ENCODE measurements at regions not wholly inside any gene's neighbourhood (a gene's known extent, or its start where the extent isn't known, plus 50 kb on each side); places are given as distances from the start of the nearest gene placed in this dataset.

DNA sequence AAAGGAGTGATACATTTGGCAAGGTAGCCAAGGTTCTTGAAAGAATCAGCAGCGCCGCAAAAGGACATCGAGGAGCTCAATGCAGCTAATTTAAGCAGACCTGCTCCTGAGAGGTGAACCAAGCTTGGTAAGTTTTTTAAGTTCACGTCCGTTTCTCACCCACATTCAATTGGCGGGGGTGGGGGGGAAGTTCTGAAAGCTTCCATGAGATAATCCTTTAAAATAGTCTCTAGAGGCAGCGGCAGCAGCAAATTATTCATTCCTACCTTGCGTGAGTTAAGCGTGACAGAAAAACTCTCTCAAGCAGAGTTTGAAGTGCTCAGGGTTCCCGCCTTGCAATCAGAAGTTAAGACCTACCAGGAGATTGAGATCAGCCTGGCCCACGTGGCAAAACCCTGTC is 97.3 kb upstream of the NHSL1 start:
- BruUV-seq (replicated peaks), result no TSS peak
- no peaks in the 10 kb centered on the region for H3K9me2 ChIP-seq (ENCODE audit: insufficient read depth)
- H3K27me3 ChIP-seq (ENCODE audit: insufficient read depth, low read length), result no peaks in the 10 kb centered on the region
- no peak overlapping the region for H3K27ac ChIP-seq (ENCODE audit: low read depth, low read length)
- ChIA-PET POLR2A (no interaction called here), CTCF (no interaction called here), RAD21 (ENCODE audit: low non-redundant PET in 1 of 2, low total read pairs in 2 of 2, uncharacterized antibody in 2 of 2, unreplicated experiment in 2 of 2) (no interaction called here)
- TF ChIP-seq POLR2A (IDR thresholded peaks at IDR 0.05; ENCODE audit: borderline replicate concordance, extremely low read depth, insufficient read depth, insufficient read length) (no peak), CEBPB (IDR thresholded peaks at IDR 0.05; ENCODE audit: low read depth) (no peak), CBX3 (IDR thresholded peaks at IDR 0.05; ENCODE audit: low read depth) (no peak), ZFX (IDR thresholded peaks at IDR 0.05) (no peak), TCF7L2 (IDR thresholded peaks at IDR 0.05; ENCODE audit: borderline replicate concordance, extremely low read depth, insufficient read depth, insufficient read length) (no peak)
- TF ChIP-seq, protein P1, sequence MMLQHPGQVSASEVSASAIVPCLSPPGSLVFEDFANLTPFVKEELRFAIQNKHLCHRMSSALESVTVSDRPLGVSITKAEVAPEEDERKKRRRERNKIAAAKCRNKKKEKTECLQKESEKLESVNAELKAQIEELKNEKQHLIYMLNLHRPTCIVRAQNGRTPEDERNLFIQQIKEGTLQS (IDR thresholded peaks at IDR 0.05), result no peak
- no peaks in the 10 kb centered on the region for H4K20me1 ChIP-seq (ENCODE audit: insufficient read depth)
- intact Hi-C loops (cut with micrococcal nuclease), result no loop called here
- H3K4me2 ChIP-seq (ENCODE audit: low read length), result no peak overlapping the region
- no peak overlapping the region for H2AFZ ChIP-seq (ENCODE audit: low read depth, low read length, poor library complexity, severe bottlenecking)
- no peak overlapping the region for H3K4me3 ChIP-seq (replicated peaks in 1 of 2; ENCODE audit: low read depth in 1 of 2, low read length in 2 of 2)
- no peaks in the 10 kb centered on the region for H3K9me3 ChIP-seq (ENCODE audit: control insufficient read depth in 1 of 2, insufficient read depth in 1 of 2, low read depth in 1 of 2, low read length in 2 of 2)
- no peaks in the 10 kb centered on the region for H3K79me2 ChIP-seq (ENCODE audit: insufficient read depth, low read length)
- peaks cover 6 to 22% of the 10 kb centered on the region in 2 experiments; a peak in 3 of 4 replicates for H3K4me1 ChIP-seq (ENCODE audit: control insufficient read depth in 1 of 2, insufficient read depth in 2 of 2, low read length in 2 of 2)
- H3K36me3 ChIP-seq (ENCODE audit: control insufficient read depth in 1 of 2, insufficient read depth in 2 of 2, low read length in 2 of 2), result no peaks in the 10 kb centered on the region
- H3K9ac ChIP-seq (ENCODE audit: low read length), result no peak overlapping the region
- DNase-seq (ENCODE audit: low read depth, low spot score), result no peak
- ATAC-seq, result no peak

DNA sequence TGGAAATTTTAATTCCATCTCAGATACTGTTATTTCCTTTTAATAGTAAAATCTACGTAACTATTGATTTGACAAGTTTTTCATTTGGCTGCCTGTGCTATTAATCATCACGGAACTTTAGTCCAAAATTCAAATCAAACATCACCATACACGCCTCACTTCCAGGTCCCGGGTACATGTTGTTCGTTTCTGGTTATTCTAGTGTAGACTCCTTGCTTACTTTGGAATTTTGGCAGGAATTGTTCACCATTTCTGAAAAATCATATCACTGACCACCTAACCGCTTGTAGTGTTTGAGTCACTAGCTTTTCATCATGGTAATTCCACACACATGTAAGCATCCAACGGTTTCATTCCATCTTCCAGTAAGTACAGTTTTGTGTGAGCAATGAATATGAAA is 98.0 kb upstream of the NHSL1 start:
- no peaks in the 10 kb centered on the region for H3K9me3 ChIP-seq (ENCODE audit: control insufficient read depth in 1 of 2, insufficient read depth in 1 of 2, low read depth in 1 of 2, low read length in 2 of 2)
- no peak overlapping the region for H3K27ac ChIP-seq (ENCODE audit: low read depth, low read length)
- no peak for DNase-seq (ENCODE audit: low read depth, low spot score)
- intact Hi-C loops (cut with micrococcal nuclease), result no loop called here
- H3K9ac ChIP-seq (ENCODE audit: low read length), result no peak overlapping the region
- RAD21 ChIA-PET (ENCODE audit: low non-redundant PET in 1 of 2, low total read pairs in 2 of 2, uncharacterized antibody in 2 of 2, unreplicated experiment in 2 of 2), result no interaction called here
- CTCF ChIA-PET, result no interaction called here
- POLR2A ChIA-PET, result no interaction called here
- no peaks in the 10 kb centered on the region for H3K9me2 ChIP-seq (ENCODE audit: insufficient read depth)
- no peak overlapping the region for H3K4me2 ChIP-seq (ENCODE audit: low read length)
- no peaks in the 10 kb centered on the region for H3K36me3 ChIP-seq (ENCODE audit: control insufficient read depth in 1 of 2, insufficient read depth in 2 of 2, low read length in 2 of 2)
- no peak overlapping the region for H3K4me3 ChIP-seq (replicated peaks in 1 of 2; ENCODE audit: low read depth in 1 of 2, low read length in 2 of 2)
- no TSS peak for BruUV-seq (replicated peaks)
- no peak for ATAC-seq
- H3K79me2 ChIP-seq (ENCODE audit: insufficient read depth, low read length), result no peaks in the 10 kb centered on the region
- no peak overlapping the region for H2AFZ ChIP-seq (ENCODE audit: low read depth, low read length, poor library complexity, severe bottlenecking)
- H3K4me1 ChIP-seq (ENCODE audit: control insufficient read depth in 1 of 2, insufficient read depth in 2 of 2, low read length in 2 of 2), result peaks cover 6 to 21% of the 10 kb centered on the region in 2 experiments; a peak in 3 of 4 replicates
- no peaks in the 10 kb centered on the region for H4K20me1 ChIP-seq (ENCODE audit: insufficient read depth)
- H3K27me3 ChIP-seq (ENCODE audit: insufficient read depth, low read length), result no peaks in the 10 kb centered on the region
- TF ChIP-seq ZNF274 (IDR thresholded peaks at IDR 0.05; ENCODE audit: low read depth, low read length) (no peak), POLR2AphosphoS5 (IDR thresholded peaks at IDR 0.05; ENCODE audit: low read depth, low read length) (no peak), CEBPB (IDR thresholded peaks at IDR 0.05; ENCODE audit: low read depth) (no peak), CBX3 (IDR thresholded peaks at IDR 0.05; ENCODE audit: low read depth) (no peak), YY1 (IDR thresholded peaks at IDR 0.05; ENCODE audit: extremely low read depth, insufficient replicate concordance, low read depth, low read length) (no peak), POLR2A (IDR thresholded peaks at IDR 0.05; ENCODE audit: borderline replicate concordance, extremely low read depth, insufficient read depth, insufficient read length) (no peak), RAD21 (IDR thresholded peaks at IDR 0.05; ENCODE audit: low read depth) (no peak), EGR1 (IDR thresholded peaks at IDR 0.05; ENCODE audit: low read depth) (no peak), SP1 (IDR thresholded peaks at IDR 0.05; ENCODE audit: low read depth) (no peak), TCF7L2 (IDR thresholded peaks at IDR 0.05; ENCODE audit: borderline replicate concordance, extremely low read depth, insufficient read depth, insufficient read length) (no peak), FOSL1 (IDR thresholded peaks at IDR 0.05; ENCODE audit: low read depth) (no peak)
- TF ChIP-seq, protein P2, sequence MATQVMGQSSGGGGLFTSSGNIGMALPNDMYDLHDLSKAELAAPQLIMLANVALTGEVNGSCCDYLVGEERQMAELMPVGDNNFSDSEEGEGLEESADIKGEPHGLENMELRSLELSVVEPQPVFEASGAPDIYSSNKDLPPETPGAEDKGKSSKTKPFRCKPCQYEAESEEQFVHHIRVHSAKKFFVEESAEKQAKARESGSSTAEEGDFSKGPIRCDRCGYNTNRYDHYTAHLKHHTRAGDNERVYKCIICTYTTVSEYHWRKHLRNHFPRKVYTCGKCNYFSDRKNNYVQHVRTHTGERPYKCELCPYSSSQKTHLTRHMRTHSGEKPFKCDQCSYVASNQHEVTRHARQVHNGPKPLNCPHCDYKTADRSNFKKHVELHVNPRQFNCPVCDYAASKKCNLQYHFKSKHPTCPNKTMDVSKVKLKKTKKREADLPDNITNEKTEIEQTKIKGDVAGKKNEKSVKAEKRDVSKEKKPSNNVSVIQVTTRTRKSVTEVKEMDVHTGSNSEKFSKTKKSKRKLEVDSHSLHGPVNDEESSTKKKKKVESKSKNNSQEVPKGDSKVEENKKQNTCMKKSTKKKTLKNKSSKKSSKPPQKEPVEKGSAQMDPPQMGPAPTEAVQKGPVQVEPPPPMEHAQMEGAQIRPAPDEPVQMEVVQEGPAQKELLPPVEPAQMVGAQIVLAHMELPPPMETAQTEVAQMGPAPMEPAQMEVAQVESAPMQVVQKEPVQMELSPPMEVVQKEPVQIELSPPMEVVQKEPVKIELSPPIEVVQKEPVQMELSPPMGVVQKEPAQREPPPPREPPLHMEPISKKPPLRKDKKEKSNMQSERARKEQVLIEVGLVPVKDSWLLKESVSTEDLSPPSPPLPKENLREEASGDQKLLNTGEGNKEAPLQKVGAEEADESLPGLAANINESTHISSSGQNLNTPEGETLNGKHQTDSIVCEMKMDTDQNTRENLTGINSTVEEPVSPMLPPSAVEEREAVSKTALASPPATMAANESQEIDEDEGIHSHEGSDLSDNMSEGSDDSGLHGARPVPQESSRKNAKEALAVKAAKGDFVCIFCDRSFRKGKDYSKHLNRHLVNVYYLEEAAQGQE (IDR thresholded peaks at IDR 0.05; ENCODE audit: low read depth), result no peak
- TF ChIP-seq, protein P3, sequence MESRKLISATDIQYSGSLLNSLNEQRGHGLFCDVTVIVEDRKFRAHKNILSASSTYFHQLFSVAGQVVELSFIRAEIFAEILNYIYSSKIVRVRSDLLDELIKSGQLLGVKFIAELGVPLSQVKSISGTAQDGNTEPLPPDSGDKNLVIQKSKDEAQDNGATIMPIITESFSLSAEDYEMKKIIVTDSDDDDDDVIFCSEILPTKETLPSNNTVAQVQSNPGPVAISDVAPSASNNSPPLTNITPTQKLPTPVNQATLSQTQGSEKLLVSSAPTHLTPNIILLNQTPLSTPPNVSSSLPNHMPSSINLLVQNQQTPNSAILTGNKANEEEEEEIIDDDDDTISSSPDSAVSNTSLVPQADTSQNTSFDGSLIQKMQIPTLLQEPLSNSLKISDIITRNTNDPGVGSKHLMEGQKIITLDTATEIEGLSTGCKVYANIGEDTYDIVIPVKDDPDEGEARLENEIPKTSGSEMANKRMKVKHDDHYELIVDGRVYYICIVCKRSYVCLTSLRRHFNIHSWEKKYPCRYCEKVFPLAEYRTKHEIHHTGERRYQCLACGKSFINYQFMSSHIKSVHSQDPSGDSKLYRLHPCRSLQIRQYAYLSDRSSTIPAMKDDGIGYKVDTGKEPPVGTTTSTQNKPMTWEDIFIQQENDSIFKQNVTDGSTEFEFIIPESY (IDR thresholded peaks at IDR 0.05; ENCODE audit: extremely low read depth, insufficient replicate concordance, low read length), result no peak
- TF ChIP-seq, protein P4, sequence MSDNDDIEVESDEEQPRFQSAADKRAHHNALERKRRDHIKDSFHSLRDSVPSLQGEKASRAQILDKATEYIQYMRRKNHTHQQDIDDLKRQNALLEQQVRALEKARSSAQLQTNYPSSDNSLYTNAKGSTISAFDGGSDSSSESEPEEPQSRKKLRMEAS (IDR thresholded peaks at IDR 0.05), result no peak
